ENCODE measurements at regions not wholly inside any gene's neighbourhood (a gene's known extent, or its start where the extent isn't known, plus 50 kb on each side); places are given as distances from the start of the nearest gene placed in this dataset.

DNA sequence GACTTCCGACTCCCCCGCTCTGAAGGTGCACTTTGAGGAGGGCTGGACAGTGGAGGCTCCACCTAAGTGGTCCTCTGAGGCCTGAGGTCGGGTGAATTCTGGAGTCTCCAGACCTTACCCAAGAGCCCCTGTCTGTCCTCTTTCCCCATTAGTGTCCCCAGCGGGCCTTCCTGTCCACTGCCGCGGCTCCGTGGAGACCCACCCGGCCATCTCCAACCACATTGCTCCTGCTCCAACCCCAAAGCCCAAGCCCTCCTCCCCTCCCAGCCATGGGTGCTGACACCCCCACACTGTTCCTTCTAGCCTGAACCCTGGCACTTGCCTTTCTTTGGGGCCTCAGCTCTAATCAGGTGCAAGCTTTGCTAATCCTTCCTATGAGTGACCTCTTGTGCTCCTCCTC, 283.1 kb upstream of the TNRC6C start:
- intact Hi-C loops (cut with micrococcal nuclease) (no loop called here), in situ Hi-C loops (cut with MboI) (no loop called here)
- H3K9me3 ChIP-seq (replicated peaks; ENCODE audit: control insufficient read depth, insufficient read depth, low read depth, low read length), result 0 out of 2 replicates have a peak, but pooled peaks cover 2% of the 10 kb centered on the region
- H3K4me2 ChIP-seq (ENCODE audit: insufficient read depth, low read length), result no peak overlapping the region
- no peak overlapping the region for H3K9ac ChIP-seq (ENCODE audit: insufficient read depth in 1 of 2, low read depth in 2 of 2, low read length in 2 of 2)
- FAIRE-seq (no peak), ATAC-seq (no peak), DNase-seq (ENCODE audit: extremely low read depth in 1 of 4, low spot score in 3 of 4) (no peak)
- 5% methylated on average over 8 of the region's 8 CpGs for WGBS (ENCODE audit: insufficient coverage, low coverage, missing lambda C conversion rate)
- H4K20me1 ChIP-seq (replicated peaks; ENCODE audit: control insufficient read depth, insufficient read depth, low read length), result no peaks in the 10 kb centered on the region; the same call in 1 of the 2 replicates
- no peaks in the 10 kb centered on the region for H3K9me1 ChIP-seq (ENCODE audit: control insufficient read depth, insufficient read depth, low read length)
- H3K36me3 ChIP-seq (ENCODE audit: control insufficient read depth, insufficient read depth, low read length), result no peaks in the 10 kb centered on the region
- no peak overlapping the region for H3K27ac ChIP-seq (ENCODE audit: extremely low read depth, low read depth, low read length)
- ChIA-PET CTCF (ENCODE audit: low intra/inter-chr PET ratio) (no interaction called here), POLR2A (interaction anchor here (0.6 kb wide), 1 partner anchor 481 kb away, joined by 3 read pairs; no protein-coding TSS in a partner anchor)
- TF ChIP-seq, protein P1, sequence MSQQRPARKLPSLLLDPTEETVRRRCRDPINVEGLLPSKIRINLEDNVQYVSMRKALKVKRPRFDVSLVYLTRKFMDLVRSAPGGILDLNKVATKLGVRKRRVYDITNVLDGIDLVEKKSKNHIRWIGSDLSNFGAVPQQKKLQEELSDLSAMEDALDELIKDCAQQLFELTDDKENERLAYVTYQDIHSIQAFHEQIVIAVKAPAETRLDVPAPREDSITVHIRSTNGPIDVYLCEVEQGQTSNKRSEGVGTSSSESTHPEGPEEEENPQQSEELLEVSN (IDR thresholded peaks at IDR 0.05; ENCODE audit: borderline replicate concordance in 1 of 2, extremely low read depth in 1 of 2, insufficient read depth in 1 of 2, insufficient read length in 1 of 2, low read depth in 1 of 2, low read length in 1 of 2, poor library complexity in 1 of 2, severe bottlenecking in 1 of 2), result no peak
- TF ChIP-seq PTRF (tag; IDR thresholded peaks at IDR 0.05), result no peak
- no peak for TF ChIP-seq NELFE (IDR thresholded peaks at IDR 0.05; ENCODE audit: insufficient read depth, insufficient read length)
- TF ChIP-seq MCM2 (IDR thresholded peaks at IDR 0.05; ENCODE audit: low read depth), result no peak
- no peak for TF ChIP-seq HDAC6 (IDR thresholded peaks at IDR 0.05; ENCODE audit: low read depth, low read length)
- no peak for TF ChIP-seq IRF2 (CRISPR knock-in tag; IDR thresholded peaks at IDR 0.05)
- no peak for TF ChIP-seq NR2C1 (IDR thresholded peaks at IDR 0.05)
- TF ChIP-seq NR2C1 (tag; IDR thresholded peaks at IDR 0.05), result no peak
- TF ChIP-seq XRCC3 (IDR thresholded peaks at IDR 0.05), result no peak
- no peak for TF ChIP-seq GTF2E2 (tag; IDR thresholded peaks at IDR 0.05)
- TF ChIP-seq NR2C2 (CRISPR knock-in tag; IDR thresholded peaks at IDR 0.05), result no peak
- TF ChIP-seq NR2C2 (tag; IDR thresholded peaks at IDR 0.05), result no peak
- TF ChIP-seq, protein P2, sequence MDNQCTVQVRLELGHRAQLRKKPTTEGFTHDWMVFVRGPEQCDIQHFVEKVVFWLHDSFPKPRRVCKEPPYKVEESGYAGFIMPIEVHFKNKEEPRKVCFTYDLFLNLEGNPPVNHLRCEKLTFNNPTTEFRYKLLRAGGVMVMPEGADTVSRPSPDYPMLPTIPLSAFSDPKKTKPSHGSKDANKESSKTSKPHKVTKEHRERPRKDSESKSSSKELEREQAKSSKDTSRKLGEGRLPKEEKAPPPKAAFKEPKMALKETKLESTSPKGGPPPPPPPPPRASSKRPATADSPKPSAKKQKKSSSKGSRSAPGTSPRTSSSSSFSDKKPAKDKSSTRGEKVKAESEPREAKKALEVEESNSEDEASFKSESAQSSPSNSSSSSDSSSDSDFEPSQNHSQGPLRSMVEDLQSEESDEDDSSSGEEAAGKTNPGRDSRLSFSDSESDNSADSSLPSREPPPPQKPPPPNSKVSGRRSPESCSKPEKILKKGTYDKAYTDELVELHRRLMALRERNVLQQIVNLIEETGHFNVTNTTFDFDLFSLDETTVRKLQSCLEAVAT (IDR thresholded peaks at IDR 0.05), result no peak
- no peak for TF ChIP-seq POU5F1 (IDR thresholded peaks at IDR 0.05; ENCODE audit: borderline replicate concordance, low read depth, low read length, partially characterized antibody)
- TF ChIP-seq ZC3H11A (IDR thresholded peaks at IDR 0.05; ENCODE audit: low read depth, low read length), result no peak
- no peak for TF ChIP-seq GATA2 (CRISPR knock-in tag; IDR thresholded peaks at IDR 0.05)
- TF ChIP-seq MTA3 (IDR thresholded peaks at IDR 0.05; ENCODE audit: borderline replicate concordance), result no peak
- TF ChIP-seq MAFK (IDR thresholded peaks at IDR 0.05; ENCODE audit: low read length), result no peak
- no peaks in the 10 kb centered on the region for H3K4me1 ChIP-seq (replicated peaks in 1 of 2; ENCODE audit: control insufficient read depth in 2 of 2, insufficient read depth in 2 of 2, low read length in 2 of 2)
- H3K79me2 ChIP-seq (ENCODE audit: control insufficient read depth, insufficient read depth, low read length), result no peaks in the 10 kb centered on the region
- no peak overlapping the region for H3K4me3 ChIP-seq
- BruUV-seq (replicated peaks), result no TSS peak
- peaks cover 42 to 57% of the 10 kb centered on the region in 2 experiments; a peak in 4 of 5 replicates for H3K27me3 ChIP-seq (ENCODE audit: control insufficient read depth in 2 of 2, insufficient read depth in 2 of 2, low read length in 2 of 2)
- no peak overlapping the region for H2AFZ ChIP-seq (ENCODE audit: low read depth, low read length)
